Stimulated activated CD4-positive, alpha-beta T cell treated with anti-CD3 and anti-CD28 coated beads, Interleukin-15, amount 100 ng/mL, for 48 hours (primary cell): ENCODE measurements at regions not wholly inside any gene's neighbourhood (a gene's known extent, or its start where the extent isn't known, plus 50 kb on each side); places are given as distances from the start of the nearest gene placed in this dataset.

Source experiments
- DNase-seq, 2 donors: peaks; one replicate each; pipeline ENCODE4 v3.0.0-alpha.2; 2020; ENCODE audit warnings: low read depth in 2 of 2

DNA sequence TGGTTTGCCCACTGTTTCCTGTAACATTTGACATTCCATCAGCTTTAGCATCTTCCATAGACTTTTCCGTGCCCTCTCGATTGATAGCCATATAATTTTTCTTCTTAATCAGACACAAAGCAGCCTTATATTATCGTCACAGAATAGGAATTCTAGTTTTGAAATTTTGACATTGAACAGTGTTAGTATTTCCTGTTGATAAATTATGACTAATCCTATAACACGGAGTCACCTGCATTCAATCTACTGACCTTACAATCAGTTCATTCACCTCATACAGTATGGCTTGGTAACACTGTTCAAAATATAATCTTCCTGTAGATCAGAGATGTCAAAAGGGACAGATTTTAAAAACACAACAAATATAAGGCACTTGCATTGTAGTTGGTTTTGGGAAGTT, 423.7 kb downstream of the C3orf38 start:
- DNase-seq = no peak

DNA sequence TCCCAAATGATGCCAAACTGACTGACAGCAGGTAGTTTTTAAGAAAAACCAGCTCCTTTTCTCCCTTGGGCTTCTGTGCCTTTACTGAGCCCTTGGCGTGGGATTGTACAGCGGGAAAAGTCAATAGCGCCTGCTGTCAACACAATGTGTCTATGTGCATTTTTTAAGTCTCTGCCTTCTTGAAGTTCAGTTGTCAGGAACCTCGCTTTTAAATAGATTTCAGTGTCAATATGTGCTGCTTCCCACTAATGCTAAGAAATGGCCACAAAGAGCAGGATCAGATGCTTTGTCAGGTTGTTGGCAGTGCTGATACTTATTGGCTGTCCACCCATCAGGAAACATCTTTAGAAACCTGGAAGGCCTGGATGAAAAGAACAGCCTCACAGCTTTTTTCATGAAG, 424.4 kb downstream of the C3orf38 start:
- DNase-seq = no peak

DNA sequence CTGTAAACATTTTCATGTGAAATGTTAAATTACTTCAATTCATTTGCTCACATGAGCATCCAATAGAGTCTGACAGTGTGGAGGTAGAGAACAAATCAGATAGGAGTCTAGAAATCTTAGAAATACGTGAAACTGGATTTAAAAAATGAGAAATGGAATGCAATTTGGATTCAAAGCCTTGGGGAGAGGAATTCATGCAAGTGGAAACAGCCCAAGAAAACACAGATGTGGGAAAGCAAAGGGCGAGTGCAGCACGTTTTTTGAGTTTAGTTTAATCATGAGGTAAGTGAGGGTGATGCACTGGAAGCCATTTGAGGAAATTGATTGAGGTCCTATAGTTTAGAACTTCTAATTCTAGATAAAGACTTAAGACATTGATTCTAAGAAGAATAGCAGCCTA, 434.7 kb downstream of the C3orf38 start:
- no peak for DNase-seq

DNA sequence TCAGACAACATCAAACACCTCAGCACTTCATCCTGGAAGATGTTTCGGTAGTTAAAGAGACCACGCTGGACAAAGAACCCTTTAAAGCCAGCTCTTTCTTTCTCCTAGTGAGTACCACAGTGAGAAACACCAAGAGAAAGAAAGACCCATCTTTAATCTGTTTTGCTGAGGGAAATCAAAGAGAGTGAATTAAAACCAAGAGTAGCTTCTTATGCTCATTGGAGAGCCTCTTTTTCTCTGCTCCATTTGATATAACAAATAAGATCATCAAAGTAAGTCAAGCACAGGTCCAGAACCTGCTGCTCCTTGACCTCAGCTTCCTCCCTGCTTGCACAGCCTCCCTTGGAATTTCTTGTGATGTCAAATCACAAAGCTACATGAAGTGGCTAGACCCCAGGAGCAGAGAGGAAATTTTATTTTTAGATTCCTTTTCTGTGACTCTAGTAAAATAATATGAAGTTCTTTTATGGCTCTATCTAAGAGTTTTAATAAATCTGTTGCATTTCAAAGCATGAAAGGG, 436.4 kb downstream of the C3orf38 start:
- no peak for DNase-seq

DNA sequence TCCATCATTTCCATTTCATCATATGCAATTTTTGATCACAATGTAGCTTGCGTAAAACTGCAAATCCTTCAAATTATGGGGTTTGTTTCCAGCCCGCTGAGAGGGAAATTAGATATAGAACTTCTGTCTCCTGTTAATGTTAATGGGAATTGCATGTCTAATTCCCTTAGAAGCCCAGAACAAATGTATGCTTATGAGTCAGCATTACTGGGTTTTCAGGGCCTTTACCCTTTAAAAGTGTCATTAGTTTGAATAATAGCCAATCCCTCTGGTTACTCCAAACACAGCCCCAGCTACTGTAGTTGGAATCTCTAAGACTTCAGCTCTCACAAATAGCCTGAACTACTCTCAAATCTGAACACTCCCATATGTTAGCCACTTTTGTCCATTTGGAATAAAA, 439.4 kb downstream of the C3orf38 start:
- no peak for DNase-seq

DNA sequence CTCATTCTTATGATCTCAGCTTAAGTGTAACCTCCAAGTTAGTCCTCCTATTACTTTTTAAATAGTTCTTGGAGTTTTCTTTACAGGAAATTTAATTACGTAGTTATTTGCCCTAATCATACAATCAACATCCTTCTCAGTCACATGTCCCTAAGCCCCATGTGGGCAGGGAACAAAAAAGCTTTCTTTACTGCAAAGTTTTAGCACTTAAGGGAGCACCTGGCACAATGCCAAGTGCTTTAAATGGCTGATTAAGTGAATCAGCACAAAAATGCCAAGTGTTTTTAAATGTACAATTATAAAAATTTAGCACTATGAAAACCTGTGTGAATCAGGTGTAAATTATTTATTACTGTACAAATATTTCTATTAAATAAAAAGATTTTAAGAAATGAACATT, 445.3 kb downstream of the C3orf38 start:
- DNase-seq = no peak

DNA sequence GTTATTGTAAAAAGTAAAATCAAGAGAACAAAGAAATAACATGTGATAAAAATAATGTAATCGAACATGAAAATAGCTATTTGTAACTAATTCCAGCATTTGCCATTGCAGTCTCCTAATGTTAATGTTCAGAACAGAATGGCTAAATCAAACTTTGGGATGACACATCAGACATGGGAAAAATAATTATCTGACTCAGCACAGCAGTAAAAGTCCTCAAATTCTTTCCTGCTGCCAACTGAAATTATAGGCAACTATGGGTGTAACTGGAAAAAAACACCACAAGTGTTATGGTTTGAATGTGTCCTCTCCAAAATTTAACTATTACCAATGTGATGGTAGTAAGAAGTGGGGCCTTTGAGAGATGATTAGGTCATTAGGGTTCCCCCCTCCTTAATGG, 446.7 kb downstream of the C3orf38 start:
- DNase-seq = no peak

DNA sequence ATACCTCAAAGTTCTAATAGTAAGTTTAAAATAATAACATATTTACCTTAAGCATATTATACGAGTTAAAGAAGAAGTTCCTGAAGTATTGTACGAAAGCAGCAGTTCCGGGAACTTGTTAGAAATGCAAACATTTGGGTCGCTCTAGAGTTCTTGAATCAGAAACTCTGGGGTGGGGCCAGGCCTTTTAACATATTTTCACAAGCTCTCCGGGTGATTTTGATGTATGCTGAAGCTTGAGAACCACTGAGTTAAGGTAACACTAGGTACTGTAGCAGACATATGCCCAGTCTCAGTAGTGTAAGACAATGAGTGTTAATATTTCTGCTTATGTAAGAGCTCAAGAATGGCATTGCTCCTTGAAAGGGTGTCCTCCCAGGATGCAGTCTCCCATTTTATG, 461.1 kb downstream of the C3orf38 start:
- no peak for DNase-seq

DNA sequence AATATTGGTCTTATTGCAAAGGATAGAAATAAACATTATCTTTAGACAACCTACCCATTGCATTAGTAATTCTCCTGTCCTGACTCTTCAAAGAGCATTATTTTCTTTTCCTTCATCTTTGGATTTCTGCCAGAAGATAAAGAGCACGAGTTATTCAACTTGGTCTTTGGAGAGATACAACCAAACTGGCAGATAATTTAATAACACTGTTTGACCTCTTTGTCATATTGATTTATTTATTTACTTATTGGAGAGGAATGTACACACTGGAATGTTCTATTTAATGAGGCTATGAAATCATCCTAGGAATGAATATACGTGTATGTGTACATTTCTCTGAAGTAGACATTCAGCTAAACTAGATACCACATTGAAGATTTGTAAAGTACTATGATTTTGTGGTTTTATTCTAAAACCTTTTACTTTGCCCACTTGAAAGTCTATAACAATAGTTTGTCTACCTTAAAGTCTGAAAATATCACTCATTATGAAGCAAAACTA, 462.1 kb downstream of the C3orf38 start:
- no peak for DNase-seq

DNA sequence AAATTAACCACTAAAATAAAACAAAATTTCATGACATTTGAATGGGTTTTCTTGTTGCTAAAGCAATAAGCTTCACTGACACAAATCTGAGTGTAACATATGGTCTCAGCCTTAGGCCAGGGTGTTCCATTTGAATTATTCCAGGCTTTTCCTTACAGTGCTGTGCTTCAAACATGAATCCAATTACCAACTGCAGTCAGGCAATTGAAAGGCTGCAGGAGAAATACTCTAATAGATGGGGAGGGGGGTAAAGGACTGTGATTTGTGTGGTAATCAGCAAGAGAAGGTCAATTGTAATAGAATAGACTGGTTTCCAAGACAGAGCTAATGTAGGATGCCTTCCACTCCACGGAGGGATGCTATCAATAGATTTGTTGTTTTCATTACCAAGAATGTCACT, 466.7 kb downstream of the C3orf38 start:
- DNase-seq = no peak

DNA sequence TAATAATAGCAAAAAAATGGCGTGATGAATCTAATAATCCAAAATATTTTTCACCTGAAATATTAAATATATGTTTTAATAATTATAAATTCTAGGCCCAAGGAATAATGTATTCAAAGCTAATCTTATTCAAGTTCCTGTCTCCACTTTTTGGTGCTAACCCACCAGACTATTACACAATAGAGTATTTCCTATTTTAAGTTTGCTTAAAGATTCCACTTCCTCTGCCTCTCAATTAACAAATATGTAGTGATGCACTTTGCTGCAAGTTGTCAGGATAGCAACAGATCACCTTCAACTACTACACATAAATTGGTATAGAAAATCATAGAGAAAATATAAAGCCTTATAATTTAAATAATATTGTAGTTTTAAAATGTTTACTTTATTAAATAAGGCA, 467.5 kb downstream of the C3orf38 start:
- DNase-seq = no peak

DNA sequence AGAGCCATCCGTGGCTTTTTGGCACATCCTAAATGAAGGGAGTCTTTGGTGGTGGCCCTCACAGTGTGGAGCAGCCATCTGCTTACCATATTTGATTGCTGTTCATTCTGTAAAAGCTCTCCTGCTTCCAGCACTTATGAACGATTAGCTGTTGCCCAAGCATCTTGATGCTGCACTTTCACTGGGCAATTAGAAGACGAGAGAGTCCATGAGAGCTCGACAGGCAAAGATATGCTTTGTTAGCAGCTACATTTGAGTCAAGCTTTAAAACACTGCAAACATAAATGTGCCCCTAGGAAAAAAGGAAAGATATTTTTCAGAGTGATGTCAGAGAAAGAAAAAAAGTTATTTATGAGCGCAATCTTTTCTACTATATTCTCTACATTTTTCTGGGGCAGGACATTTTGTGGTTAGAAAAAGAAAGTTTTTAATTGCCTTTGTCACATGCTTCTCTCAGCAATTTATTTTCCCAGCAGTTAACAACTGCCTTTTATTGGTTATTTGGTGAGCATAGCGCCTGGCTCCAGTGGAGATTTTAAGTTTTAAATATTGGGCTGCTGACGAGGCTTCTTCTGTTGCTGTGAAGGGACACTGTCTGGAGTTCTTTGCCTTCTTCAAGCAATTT, 468.4 kb downstream of the C3orf38 start:
- DNase-seq = no peak

DNA sequence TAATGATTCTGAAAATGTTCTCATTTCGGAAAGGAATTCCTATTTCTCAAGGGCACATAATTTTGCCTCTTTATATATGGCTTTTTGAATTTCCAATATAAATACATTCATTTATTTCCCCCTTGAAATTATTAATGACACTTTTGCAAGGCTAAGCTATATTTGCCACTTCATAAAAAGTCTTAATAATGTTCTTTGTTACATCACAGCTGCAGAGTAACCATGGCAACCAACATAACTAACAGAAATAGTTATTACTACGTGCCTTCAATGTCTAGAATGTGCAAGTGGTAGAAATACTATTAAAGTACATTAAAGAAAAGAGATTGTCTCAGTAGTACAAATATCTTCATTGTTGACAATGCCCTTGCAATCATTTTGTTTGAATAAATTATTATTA, 471.8 kb downstream of the C3orf38 start:
- no peak for DNase-seq

DNA sequence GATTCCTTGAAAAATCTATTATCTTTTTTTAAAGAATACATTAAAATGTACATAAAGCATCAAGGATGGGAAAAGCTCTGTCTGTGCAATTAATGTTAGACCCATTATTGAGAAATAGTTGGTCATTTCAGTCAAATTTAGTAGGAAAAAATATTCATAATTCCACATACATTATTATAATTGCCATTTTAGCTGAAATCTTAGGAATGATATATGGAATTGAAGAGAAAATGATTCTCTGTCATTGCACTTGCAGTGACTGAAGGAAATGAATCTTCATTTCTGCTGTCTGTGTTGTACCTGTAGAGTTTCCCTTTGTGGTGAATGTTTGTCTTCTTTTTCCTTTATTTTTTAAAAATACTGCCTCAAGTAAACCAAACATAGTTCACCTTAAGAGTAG, 473.9 kb downstream of the C3orf38 start:
- DNase-seq = no peak

DNA sequence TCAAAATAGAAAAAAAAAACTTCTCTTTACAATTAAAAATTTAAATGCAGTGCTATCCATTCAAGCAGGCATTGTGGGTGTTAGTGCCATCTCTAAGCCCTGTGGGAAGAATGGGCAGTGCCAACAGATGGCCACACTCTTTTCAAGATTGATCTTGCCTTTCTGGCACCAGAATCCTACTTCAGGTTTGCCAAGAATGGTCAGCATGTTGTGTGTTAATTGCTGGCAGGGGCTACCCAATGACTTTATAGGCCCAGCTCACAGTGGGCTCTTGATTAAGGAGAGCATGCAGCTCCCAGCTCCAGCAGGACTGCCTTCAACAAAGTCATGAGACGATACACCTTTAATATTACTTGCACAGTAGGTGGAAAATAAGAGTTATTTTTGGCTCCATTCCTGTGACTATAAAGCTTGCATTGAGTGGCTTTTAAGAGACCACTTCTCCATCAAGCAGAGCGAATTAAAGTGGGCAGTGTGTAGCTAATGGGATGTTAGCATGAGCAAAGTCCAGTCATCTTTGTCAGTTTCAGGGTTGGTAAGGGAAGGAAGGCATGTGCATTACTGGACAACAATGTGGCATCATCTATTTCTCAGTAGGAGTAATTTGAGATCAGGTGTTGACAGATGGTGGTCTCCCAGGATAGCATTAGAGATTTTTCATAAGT, 476.8 kb downstream of the C3orf38 start:
- DNase-seq = no peak

DNA sequence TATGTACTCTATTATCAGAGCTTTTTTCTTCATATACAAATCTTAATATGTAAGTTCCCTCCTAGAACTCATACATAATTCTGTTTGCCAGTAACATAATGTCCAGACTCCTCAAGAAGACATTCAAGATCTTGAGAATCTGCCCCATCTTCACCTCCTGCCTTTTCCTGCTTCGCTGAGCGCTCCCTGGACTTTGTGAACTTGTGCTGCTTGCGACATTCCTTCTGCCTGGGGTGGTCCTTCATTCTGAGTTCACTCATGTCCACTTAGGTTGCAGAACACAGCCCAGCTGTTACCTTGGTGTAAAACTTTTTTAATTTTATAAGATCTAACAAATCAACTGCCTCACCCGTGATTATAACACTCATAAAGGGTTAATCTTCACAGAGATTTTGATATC, 478.5 kb upstream of the EPHA3 start:
- no peak for DNase-seq

DNA sequence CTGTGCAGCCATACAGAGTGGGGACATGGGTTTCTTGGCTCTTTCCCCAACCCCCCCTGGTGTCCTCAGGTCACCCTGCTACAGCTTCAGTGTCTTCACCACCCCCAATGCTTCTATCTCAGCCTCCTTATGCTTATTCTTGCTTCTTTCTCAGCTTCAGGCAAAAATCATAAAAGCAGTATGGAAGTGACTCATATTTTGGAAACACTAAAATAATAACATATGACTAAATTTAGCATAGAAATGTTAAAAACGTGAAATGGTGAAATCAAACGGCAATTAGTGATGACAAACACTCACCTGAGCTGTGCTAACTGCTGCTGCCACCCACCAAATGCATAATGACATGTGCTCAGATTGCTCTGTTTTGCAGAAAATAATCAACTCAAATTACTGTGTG, 475.2 kb upstream of the EPHA3 start:
- no peak for DNase-seq

DNA sequence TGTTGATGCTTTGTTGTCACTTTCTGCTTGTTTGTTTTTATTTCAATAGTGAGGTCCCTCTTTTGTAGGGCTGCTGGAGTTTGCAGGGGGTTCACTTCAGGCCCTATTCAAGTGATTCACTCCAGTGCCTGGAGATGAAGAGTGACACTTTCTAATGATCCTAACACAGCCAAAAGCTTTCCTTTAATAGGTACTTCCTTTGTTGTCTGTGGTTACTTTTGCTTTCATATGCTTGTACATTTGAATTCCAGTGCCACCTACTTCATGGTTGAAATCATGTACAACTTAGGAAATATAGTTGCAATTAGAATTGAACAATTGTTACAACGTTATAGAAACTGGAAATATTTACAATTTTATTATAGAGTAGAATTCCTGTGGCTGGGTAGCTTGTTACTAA, 466.8 kb upstream of the EPHA3 start:
- no peak for DNase-seq

DNA sequence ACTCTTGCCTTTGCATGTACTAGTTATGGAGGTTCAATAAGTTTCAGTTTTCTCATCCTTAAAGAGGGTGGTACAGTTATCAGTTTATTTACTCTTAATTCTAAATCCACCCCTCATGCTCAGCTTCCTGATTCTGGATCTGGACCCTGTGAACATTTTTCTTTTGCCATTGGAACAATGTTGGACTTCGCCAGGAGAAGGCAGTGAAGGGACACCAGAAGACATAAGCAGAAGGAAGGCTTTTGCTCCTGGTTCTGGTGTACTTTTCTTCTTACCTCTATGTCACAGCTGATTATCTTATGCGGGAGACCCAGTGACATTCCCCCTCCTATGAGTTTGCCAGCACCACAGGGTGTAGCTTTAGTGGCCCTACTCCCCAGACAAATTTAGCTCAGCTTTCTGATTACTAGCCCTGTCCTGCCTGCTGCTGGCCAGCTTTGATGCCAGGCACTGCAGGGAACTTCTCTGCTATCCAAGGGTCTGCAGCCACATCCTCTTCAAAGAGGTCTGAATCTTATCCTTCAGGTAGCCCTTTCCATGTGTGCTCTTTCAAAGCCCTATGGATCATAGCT, 466.3 kb upstream of the EPHA3 start:
- no peak for DNase-seq

DNA sequence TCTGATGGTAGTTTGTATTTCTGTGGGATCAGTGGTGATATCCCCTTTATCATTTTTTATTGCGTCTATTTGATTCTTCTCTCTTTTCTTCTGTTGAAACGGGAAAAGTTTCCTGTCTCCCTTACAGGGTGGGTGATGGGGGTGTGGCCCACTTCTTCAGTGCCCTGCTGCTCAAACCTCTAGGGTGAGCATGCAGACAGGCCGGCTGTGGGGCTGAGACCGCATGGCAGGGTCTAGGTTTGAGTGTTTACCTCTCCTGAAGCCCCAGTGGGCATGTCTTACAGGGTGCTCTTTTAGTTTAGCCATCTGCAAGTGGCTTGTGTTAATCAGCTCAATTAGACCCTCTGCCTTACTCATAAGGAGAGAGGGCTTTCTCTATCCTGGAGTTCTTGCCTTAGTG, 450.0 kb upstream of the EPHA3 start:
- DNase-seq = no peak

DNA sequence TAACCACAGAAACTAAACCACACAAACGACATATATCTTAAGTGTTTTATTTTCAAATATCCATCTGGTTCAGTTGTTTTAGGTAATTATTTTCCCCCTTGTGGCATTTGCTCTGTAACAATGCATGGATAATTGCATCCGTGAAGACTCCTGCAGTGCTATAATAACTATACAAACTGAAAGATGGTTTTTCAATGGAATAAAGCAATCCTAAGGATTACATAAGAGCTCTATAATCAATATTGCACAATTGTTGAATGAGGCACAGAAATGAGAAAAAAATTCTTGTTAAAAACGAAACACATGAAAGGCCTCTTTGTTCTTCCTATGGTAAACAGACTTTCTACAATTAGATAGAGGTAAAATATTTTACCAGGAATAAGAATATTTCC, 446.0 kb upstream of the EPHA3 start:
- no peak for DNase-seq

DNA sequence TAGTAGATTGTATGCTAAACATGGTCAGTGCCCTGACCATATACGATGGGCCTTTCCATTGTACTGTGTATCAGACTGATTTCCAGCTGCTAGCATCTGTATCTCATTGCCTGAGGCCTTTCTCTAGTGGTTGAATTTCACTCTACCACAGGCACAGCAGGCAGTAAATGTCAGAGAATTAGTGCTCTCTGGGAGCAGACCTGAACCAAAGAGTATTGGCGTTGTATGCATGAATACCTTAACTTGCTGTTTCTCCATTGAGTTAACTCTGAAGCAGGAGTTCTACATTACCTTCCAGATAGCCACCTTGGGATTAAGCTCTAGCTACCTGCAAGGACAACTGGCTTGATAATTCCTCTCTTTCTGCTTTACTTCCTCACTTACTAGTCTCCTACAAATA, 439.2 kb upstream of the EPHA3 start:
- no peak for DNase-seq

DNA sequence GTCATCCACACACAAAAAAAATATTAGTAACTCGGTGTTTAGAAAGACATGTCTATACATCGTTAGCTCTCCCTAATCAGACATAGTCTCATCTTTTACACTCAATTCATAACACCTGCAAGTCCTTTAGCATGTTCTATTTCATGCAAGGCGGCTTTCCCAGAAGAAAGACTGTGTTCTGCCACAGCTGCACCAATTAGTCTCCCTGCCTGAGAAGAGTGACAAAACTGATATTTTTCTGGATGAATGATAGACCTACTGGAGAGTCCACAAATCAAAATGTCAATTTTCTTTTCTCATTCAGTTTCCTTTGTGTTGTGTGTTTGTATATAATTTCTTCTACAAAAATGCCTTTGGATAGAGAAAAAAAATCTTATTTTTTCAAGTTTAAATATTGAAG, 435.8 kb upstream of the EPHA3 start:
- no peak for DNase-seq
